Inflammatory macrophage (primary cell): ENCODE measurements at regions not wholly inside any gene's neighbourhood (a gene's known extent, or its start where the extent isn't known, plus 50 kb on each side); places are given as distances from the start of the nearest gene placed in this dataset.

Experiments used
- DNase-seq, 2 donors: peaks; one replicate each; pipeline ENCODE4 v3.0.0-alpha.2; 2020 to 2022

- DNase-seq = no peak
These were observed 98.4 kb downstream of the GLUL start for GRCh38 chr1:182293119-182293589.

- peak in 1 of 2 donors; percentile 31 for DNase-seq
These were observed 99.3 kb downstream of the GLUL start for GRCh38 chr1:182292193-182292741.

GRCh38 chr1:182291584-182292192 lies 99.9 kb downstream of the GLUL start:
- DNase-seq = no peak

- no peak for DNase-seq
These were observed 102.6 kb downstream of the GLUL start for GRCh38 chr1:182288749-182289604.

GRCh38 chr1:182286761-182287160 lies 104.8 kb downstream of the GLUL start:
- no peak for DNase-seq

GRCh38 chr1:182283746-182284544 lies 107.6 kb downstream of the GLUL start:
- no peak for DNase-seq

GRCh38 chr1:182281541-182281940 lies 110.0 kb downstream of the GLUL start:
- no peak for DNase-seq

GRCh38 chr1:182280504-182280900 lies 111.1 kb downstream of the GLUL start:
- no peak for DNase-seq

GRCh38 chr1:182279724-182280503 lies 111.7 kb downstream of the GLUL start:
- no peak for DNase-seq

GRCh38 chr1:182279302-182279701 lies 112.3 kb downstream of the GLUL start:
- DNase-seq = no peak

GRCh38 chr1:182278144-182279054 lies 113.2 kb downstream of the GLUL start:
- DNase-seq = peak; percentile 32 to 34

GRCh38 chr1:182275271-182275670 lies 116.3 kb downstream of the GLUL start:
- no peak for DNase-seq

GRCh38 chr1:182274618-182275017 lies 117.0 kb downstream of the GLUL start:
- no peak for DNase-seq

- DNase-seq = no peak
These were observed 120.9 kb downstream of the GLUL start for GRCh38 chr1:182270731-182271130.

- DNase-seq = no peak
These were observed 122.5 kb downstream of the GLUL start for GRCh38 chr1:182269097-182269496.

GRCh38 chr1:182268669-182269068 lies 122.9 kb downstream of the GLUL start:
- peak; percentile 42 to 51 for DNase-seq

GRCh38 chr1:182264185-182264584 lies 127.4 kb downstream of the GLUL start:
- DNase-seq = no peak

- no peak for DNase-seq
These were observed 127.9 kb downstream of the GLUL start for GRCh38 chr1:182263706-182264105.

GRCh38 chr1:182262425-182262824 lies 129.2 kb downstream of the GLUL start:
- peak; percentile 21 to 31 for DNase-seq

- no peak for DNase-seq
These were observed 129.9 kb downstream of the GLUL start for GRCh38 chr1:182261655-182262054.

GRCh38 chr1:182260516-182260915 lies 131.1 kb downstream of the GLUL start:
- DNase-seq = no peak
